Endodermal cell (in vitro differentiated cells): ENCODE measurements at regions not wholly inside any gene's neighbourhood (a gene's known extent, or its start where the extent isn't known, plus 50 kb on each side); places are given as distances from the start of the nearest gene placed in this dataset.

Experiments used
- DNase-seq: peaks from one replicate; pipeline ENCODE4 v3.0.0-alpha.2; 2017
- H3K27ac ChIP-seq: 2 replicates; pipeline ENCODE4 v1.5.1; 2013; ENCODE audit warnings: mild to moderate bottlenecking, low read depth, low read length, moderate library complexity
- H3K27me3 ChIP-seq: 2 replicates; pipeline ENCODE4 v1.6.1; 2013; ENCODE audit warnings: mild to moderate bottlenecking, low read length, moderate library complexity; ENCODE audit not compliant: insufficient read depth, control insufficient read depth, poor library complexity, severe bottlenecking
- H3K36me3 ChIP-seq: 2 replicates; pipeline ENCODE4 v1.7.0; 2013; ENCODE audit warnings: mild to moderate bottlenecking, low read length, moderate library complexity; ENCODE audit not compliant: control insufficient read depth, insufficient read depth
- H3K4me1 ChIP-seq: one replicate; pipeline ENCODE4 v1.7.0; 2013; ENCODE audit warnings: low read length; ENCODE audit not compliant: control insufficient read depth, insufficient read depth
- H3K4me3 ChIP-seq: 2 replicates; pipeline ENCODE4 v1.5.1; 2013; ENCODE audit warnings: mild to moderate bottlenecking, low read length, moderate library complexity
- H3K9ac ChIP-seq: 2 replicates; pipeline ENCODE4 v1.6.1; 2013; ENCODE audit warnings: mild to moderate bottlenecking, low read length, moderate library complexity; ENCODE audit not compliant: poor library complexity, severe bottlenecking; ENCODE audit errors: extremely low read depth
- H3K9me3 ChIP-seq: 2 replicates; pipeline ENCODE4 v1.6.1; 2013; ENCODE audit warnings: mild to moderate bottlenecking, low read length, moderate library complexity; ENCODE audit not compliant: control insufficient read depth
- H3K27ac Mint-ChIP-seq: 2 replicates; pipeline ENCODE4 v1.8.0; 2020; ENCODE audit warnings: mixed read lengths
- H3K27me3 Mint-ChIP-seq: 2 replicates; pipeline ENCODE4 v1.8.0; 2021; ENCODE audit warnings: mild to moderate bottlenecking, mixed read lengths; ENCODE audit not compliant: insufficient read depth
- H3K36me3 Mint-ChIP-seq: 2 replicates; pipeline ENCODE4 v1.8.0; 2020; ENCODE audit warnings: low read depth, mixed read lengths
- H3K4me1 Mint-ChIP-seq: 2 replicates; pipeline ENCODE4 v1.8.0; 2020; ENCODE audit warnings: mixed read lengths
- H3K4me3 Mint-ChIP-seq: 2 replicates; pipeline ENCODE4 v1.8.0; 2020; ENCODE audit warnings: mild to moderate bottlenecking, moderate library complexity, mixed read lengths
- H3K9me3 Mint-ChIP-seq: 2 replicates; pipeline ENCODE4 v1.8.0; 2020; ENCODE audit warnings: mild to moderate bottlenecking, mixed read lengths
- WGBS, 2 experiments: methylation state at CpG; one replicate each; pipeline versions ENCODE4 v1.1.5 to v1.1.7; 2013; ENCODE audit warnings: missing lambda C conversion rate in 2 of 2, mixed read lengths in 1 of 2; ENCODE audit not compliant: insufficient coverage in 1 of 2, insufficient read length in 1 of 2; 5-methylcytosine and 5-hydroxymethylcytosine counted together
- TF ChIP-seq, protein P1 (sequence below): fragments of 200-600 bp; sonication (generic); conservative IDR thresholded peaks from 2 replicates; pipeline ENCODE4 v1.5.0; 2021; ENCODE audit warnings: antibody characterized with exemption, mild to moderate bottlenecking

DNA sequence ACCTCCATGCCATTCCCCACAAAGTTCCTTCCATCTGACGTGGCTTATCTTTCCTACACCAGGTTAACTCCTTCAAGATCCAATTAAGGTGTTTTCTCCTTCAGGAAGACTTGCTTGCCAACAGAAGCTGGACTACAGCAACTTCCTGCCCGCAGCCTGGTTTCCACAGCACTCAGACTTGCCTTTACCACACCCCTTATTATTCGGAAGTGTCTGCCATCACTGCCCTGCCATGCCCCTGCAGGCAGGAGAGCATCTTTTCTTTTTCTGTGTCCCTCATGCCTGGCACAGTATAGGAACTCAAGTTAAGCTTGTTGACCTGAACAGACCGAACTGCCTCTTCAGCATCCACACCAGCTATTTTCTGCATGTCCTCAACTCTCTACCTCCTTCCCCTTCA, 168.0 kb downstream of the FOXO1 start:
- no peaks in the 10 kb centered on the region for H3K36me3 ChIP-seq
- TF ChIP-seq, protein P1, sequence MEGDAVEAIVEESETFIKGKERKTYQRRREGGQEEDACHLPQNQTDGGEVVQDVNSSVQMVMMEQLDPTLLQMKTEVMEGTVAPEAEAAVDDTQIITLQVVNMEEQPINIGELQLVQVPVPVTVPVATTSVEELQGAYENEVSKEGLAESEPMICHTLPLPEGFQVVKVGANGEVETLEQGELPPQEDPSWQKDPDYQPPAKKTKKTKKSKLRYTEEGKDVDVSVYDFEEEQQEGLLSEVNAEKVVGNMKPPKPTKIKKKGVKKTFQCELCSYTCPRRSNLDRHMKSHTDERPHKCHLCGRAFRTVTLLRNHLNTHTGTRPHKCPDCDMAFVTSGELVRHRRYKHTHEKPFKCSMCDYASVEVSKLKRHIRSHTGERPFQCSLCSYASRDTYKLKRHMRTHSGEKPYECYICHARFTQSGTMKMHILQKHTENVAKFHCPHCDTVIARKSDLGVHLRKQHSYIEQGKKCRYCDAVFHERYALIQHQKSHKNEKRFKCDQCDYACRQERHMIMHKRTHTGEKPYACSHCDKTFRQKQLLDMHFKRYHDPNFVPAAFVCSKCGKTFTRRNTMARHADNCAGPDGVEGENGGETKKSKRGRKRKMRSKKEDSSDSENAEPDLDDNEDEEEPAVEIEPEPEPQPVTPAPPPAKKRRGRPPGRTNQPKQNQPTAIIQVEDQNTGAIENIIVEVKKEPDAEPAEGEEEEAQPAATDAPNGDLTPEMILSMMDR = no peak
- WGBS, 2 experiments = 77 to 83% methylated on average over 4 of the region's 4 CpGs
- H3K27me3 Mint-ChIP-seq = no peaks in the 10 kb centered on the region
- H3K9me3 Mint-ChIP-seq = no peaks in the 10 kb centered on the region
- H3K4me3 ChIP-seq = no peak overlapping the region
- DNase-seq = no peak
- no peaks in the 10 kb centered on the region for H3K9me3 ChIP-seq
- H3K4me1 Mint-ChIP-seq = peaks cover 62% of the 10 kb centered on the region
- no peak overlapping the region for H3K27ac ChIP-seq
- no peak overlapping the region for H3K4me3 Mint-ChIP-seq
- H3K27me3 ChIP-seq = no peaks in the 10 kb centered on the region
- H3K27ac Mint-ChIP-seq = no peak overlapping the region
- peaks cover 16% of the 10 kb centered on the region for H3K4me1 ChIP-seq
- H3K36me3 Mint-ChIP-seq = no peaks in the 10 kb centered on the region
- H3K9ac ChIP-seq = no peak overlapping the region

DNA sequence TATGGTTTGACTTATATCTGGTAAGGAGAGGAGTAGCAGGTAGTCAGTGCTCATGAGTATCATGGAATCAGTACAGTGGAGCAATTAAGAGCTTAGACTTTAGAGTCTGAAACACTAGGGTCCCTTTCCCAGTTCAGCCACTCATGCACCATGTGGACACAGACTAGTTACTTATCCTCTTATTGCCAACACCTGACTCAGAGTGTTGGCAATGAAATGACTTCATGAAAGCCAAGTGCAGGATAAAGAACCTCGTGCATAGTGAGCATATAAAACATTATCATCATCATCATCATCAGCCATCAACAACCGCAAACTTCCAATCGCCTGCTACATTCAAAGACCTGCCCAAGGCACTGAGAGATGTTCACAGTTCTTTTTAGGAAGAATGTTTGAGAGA, 164.2 kb downstream of the FOXO1 start:
- Mint-ChIP-seq H3K27ac (no peak overlapping the region), H3K36me3 (no peaks in the 10 kb centered on the region), H3K9me3 (no peaks in the 10 kb centered on the region), H3K27me3 (no peaks in the 10 kb centered on the region), H3K4me1 (peaks cover 39% of the 10 kb centered on the region), H3K4me3 (no peak overlapping the region)
- 98% methylated on average over 3 of the region's 3 CpGs; no CpG with 5 or more reads in 1 of the 2 experiments for WGBS, 2 experiments
- H3K4me3 ChIP-seq = no peak overlapping the region
- H3K9me3 ChIP-seq = no peaks in the 10 kb centered on the region
- H3K36me3 ChIP-seq = no peaks in the 10 kb centered on the region
- TF ChIP-seq, protein P1 = no peak
- no peaks in the 10 kb centered on the region for H3K27me3 ChIP-seq
- peaks cover 7% of the 10 kb centered on the region for H3K4me1 ChIP-seq
- DNase-seq = no peak
- H3K9ac ChIP-seq = no peak overlapping the region
- H3K27ac ChIP-seq = no peak overlapping the region

DNA sequence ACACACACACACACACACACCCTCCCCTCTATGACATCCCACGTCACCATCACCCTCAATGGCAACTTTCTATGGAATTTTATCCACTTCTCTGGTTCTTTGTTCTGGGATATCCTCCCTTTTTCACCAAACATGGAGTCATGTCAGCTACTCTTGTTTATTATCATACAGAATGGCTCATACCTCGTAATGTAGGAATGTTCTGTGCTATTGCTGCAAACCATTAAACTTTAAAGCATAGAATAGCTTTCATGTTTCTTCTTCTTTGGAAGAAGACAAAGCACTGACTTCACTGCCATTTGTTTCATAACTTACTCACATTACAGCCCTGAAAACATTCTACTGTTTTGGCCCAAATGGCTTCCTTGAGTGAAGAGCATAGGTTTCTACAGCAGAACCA, 163.4 kb downstream of the FOXO1 start:
- Mint-ChIP-seq H3K4me1 (peaks cover 32% of the 10 kb centered on the region), H3K27ac (no peak overlapping the region), H3K9me3 (no peaks in the 10 kb centered on the region), H3K4me3 (no peak overlapping the region), H3K36me3 (no peaks in the 10 kb centered on the region), H3K27me3 (no peaks in the 10 kb centered on the region)
- TF ChIP-seq, protein P1 = no peak
- Histone ChIP-seq H3K4me3 (no peak overlapping the region), H3K27me3 (no peaks in the 10 kb centered on the region), H3K9me3 (no peaks in the 10 kb centered on the region), H3K27ac (no peak overlapping the region), H3K9ac (no peak overlapping the region), H3K4me1 (peaks cover 7% of the 10 kb centered on the region), H3K36me3 (no peaks in the 10 kb centered on the region)
- WGBS, 2 experiments = 92 to 95% methylated on average over 2 of the region's 2 CpGs
- DNase-seq = no peak
